ENCODE measurements at regions not wholly inside any gene's neighbourhood (a gene's known extent, or its start where the extent isn't known, plus 50 kb on each side); places are given as distances from the start of the nearest gene placed in this dataset.
"Not testable (repeated sequence)": the region's sequence is repeated elsewhere in the genome, so short reads cannot be mapped to it uniquely, and the experiment has no call there.

DNA sequence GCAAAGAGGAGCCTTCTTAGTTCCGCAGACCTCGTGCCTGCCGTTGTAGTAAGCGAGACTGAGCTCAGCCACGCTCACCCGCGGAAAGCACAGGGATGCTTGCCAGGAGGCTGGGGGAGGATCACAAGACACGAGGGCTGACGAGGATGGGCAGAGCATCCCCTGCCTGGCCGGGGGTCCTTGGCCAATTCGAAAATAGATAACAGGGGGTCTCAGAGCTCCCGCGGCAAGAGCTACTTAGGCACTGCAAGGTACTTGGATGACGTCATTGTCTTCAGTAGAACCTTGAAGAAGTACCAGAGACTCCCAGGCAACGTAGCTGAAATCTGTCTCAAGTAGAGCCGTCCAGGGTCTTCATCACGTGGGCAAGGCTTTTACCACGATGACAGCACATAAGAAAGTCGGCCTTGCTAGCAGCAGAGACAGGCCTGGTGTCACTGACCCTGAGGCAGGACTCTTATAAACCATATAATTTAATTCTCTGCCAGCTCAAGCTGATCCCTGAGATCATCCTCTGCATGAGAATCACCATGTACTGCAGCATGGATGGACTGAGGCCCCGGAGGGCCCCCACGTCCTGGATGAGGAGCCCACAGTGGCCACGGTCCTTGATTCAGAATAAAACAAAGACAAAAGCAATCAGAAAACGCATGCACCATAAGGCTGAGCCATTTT, 81.9 kb downstream of the TMEM18 start:
- no peak for DNase-seq

DNA sequence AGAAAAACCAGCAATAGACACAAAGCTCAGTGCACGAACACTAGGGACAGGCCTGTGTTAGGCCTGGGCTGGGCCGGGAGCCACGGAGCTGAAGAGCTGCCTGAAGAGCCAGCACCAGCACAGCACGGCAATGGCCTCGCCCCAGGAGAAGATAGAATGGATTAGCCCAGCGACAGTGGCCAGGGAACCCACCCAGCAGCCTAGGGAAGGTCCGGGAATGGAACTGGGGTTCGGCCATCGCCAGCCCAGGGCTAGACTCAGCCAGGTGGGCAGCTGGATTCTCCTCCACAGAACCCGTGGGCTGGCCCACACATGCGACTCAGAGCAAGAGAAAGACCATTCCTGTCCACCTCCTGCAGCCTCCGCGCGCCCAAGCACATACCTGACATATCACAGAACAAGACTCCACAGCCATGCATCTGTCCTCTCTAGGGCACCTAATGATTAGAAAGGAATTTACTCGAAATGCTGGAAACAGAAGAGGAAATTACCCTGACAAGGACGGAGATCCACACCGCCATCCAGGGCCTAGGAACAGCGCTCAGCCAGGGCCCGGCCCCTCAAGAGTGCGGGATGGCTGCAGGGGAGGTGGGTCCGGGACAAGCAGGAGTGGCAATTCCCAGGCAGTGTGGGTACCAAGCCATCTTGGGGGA, 82.8 kb downstream of the TMEM18 start:
- no peak for DNase-seq

GRCh38 chr2:593356-594026, 83.7 kb downstream of the TMEM18 start:
- no peak for DNase-seq

GRCh38 chr2:592737-593136, 84.5 kb downstream of the TMEM18 start:
- DNase-seq: no peak

DNA sequence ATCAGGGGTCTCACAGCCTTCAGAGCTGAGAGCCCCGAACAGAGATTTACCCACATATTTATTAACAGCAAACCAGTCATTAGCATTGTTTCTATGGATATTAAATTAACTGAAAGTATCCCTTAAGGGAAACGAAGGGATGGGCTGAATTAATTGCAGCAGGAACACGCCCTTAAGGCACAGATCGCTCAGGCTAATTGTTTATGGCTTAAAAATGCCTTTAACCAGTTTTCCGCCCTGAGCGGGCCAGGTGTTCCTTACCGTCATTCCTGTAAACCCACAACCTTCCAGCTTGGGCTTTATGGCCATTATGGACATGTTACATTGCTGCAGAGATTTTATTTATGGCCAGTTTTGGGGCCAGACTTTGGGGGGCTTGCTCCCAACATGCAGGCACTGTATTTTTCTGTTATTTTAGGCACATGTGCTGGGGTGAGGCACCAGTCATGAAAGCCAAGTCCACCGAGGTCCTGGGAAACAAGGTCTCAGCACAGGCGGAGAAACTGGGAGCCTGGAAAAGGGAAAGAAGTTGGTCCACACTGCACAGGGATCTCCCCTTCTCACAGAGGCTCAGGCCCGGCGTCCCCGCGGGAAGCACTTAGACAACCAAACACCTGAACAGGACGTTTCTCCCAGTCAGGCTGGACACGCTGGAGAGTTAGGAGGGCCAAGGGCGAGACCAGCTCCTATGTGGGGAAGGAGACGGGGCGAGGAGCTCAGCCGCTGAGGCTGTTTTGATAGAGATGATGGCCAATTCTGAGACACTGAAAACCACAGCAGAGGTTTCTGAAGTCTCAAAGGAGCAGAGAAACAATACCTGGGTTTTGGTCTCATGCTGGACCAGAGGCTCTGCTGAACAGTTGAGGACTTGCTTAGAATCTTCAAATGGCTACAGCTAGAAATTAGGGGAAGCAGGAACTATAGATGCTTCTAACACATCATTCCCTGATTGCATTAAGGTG, 86.7 kb downstream of the TMEM18 start:
- DNase-seq: no peak

DNA sequence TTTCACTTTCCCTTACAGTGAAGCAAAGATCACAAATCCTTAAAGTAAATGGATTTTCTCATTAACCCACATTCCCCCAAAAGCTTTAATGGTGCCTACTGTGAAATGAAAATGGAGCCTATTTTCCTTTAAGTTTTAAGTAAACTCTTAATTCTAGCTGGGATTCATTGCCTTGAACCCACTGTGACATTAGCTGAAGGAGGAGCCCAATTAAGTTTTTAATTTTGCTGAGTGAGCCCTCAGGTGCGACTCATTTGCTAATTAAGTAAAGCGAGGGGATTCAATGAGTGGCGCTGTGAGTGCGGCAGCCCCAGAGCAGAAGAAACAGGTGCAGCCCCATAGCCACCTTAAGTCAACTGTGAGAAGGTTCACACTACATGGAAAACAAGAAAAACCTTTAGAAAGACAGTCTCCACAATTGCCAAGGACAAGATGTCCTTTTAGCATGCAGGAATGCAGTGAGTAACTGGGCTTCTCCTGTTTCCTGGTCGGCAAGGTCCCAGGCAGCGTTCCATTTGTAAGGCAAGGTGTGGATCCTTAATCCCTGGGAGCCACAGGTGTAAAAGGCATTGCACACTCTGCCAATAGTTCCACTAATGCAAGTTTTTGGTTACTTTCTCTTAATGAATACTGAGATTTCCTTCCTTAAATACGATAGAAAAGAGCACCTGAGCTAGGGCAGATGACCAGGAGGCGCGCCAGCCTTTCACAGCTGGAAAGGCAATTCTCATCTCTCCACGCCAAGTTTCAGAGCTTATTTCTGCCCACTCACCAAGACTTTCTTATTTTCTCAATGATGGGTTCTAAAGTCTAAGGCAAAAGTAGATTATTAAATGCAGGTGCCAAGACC, 87.7 kb downstream of the TMEM18 start:
- DNase-seq: no peak

DNA sequence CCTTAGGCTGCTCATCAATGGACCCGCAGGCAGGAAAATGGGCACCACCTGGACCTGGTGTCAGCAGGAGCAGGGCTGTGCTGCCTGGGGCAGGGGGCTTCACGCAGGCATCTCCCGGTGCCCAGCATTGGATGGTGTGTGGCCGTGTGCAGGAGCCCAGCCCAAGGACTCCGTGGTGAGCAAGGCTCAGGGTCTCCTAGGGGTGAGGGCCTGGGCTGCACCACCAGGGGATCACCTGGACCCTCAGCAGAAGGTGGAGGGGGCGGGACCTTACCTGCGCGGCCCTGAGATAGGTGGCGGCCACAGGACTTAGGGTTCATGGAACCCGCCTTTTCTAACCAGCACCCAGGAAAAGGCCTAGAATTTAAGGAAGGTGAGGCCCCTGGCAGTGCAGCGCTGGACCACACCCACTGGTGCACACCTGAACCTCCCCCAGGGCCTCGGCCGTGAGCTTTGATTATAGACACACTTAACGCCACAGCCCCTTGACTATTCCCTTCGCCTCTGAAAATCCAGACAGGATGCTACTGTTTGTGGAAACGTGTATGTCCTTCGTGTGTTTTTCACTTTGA, 89.0 kb downstream of the TMEM18 start:
- DNase-seq: no peak

DNA sequence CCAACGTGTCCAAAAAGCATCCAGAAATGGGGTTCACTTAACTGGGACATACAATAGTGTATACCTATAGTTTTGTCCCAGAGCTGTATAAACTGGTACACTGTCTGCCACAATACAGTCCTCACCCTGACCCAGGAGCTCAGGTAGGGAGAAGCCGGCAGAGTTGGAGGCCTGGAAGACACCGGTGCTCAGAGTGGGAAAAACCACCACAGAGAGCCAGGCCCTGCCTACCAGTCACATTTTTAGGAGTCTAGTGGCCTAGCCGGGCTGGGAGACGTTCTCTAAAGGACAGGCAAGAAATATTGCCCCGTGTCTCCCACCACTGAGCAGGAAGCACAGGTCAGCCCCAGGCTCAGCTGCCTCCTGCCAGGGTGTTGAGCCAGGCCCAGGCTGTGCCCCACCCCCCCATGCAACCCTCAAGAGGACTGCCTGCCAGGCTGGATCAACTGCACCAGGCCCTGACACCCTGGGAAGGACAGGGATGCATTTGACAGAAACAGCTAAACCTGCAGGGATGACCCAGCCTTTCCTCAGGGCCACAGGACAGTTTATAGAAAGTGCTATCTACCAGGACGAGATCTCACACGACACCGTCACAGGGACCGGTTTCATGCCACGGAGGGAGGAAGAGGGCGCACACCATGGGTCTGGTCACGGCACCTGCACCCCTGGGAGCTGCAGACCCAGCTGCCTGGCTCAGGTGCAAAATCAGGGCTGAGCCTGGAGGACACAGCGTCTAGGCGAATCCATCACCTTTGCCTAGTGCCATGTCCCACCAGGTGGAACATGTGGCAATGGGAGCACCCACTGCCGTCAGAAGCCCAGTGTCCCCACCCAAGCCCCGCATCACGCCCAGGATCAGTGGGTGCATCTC, 89.9 kb downstream of the TMEM18 start:
- DNase-seq: no peak

GRCh38 chr2:586641-587076, 90.5 kb downstream of the TMEM18 start:
- DNase-seq: no peak

DNA sequence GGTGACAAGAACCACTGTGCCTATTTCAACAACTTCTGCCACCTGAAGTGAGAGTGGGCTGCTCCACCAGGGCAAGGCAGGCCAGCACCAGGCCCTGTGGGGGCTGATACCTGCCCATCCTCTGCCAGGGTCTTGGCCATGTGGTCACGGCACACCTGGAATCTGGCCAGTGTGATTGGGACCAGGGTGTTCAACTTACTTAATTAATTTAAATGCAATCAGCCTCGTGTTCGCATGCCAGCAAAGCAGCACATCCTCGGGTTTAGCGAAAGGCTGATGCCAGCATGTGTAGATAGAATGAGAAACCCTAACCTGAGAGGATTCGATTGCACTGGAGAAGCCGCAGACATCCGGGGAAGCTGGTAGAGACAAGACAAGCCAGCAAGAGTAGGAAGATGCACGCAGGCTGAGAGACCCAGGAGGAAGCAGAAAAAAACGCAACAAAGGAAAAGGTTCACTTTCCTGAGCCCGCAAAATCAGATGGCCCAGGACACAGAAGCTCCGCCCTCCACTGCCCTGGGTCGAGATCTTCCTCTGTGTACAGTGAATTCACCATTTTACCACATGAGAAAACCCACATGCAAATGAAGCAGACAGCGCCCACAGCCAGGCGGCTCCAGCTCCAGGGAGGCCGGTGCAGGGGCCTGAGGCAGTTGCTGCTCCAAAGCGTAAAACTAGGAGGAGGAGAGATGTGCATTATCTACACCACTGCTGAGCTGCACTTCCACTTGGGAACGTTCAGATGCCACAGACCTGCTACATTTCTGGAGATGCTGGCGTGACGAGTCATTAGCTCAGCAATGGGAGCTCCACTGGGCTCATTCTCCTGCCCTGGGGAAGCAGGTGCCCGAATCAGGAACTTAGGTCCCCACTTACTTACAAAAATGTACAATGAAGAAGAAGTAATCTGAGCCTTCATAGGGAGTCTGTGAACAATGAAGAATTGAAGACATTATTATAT, 92.1 kb downstream of the TMEM18 start:
- DNase-seq: peak; percentile 46

GRCh38 chr2:583666-584065, 93.5 kb downstream of the TMEM18 start:
- no peak for DNase-seq

DNA sequence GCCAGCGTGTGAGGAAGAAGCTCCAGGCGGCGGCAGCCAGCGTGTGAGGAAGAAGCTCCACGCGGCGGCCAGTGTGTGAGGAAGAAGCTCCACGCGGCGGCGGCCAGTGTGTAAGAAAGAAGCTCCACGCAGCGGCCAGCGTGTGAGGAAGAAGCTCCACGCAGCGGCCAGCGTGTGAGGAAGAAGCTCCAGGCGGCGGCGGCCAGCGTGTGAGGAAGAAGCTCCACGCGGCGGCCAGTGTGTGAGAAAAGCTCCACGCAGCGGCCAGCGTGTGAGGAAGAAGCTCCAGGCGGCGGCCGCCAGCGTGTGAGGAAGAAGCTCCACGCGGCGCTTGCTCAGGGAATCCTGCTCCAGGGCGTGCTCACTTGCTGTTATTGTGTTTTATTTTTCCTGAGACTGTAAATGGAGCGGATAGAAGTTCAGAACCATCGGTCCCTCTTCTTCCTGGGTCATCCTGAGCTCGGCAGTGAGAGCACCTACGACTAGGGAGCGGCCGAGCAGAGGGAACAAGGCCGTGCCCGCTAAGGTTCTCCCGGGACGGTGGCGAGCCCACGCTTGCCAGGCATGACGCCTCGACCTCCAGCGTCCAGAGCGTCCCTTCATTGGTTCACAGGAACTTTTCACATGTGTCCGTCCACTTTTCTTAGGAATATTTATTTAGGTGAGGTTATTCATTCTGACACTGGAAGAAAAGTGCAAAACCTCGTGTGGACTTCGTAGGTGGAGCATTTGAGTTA, 94.2 kb downstream of the TMEM18 start:
- DNase-seq: no peak

- DNase-seq: not testable (repeated sequence)
Measured at GRCh38 chr2:582289-582688, 94.9 kb downstream of the TMEM18 start.

DNA sequence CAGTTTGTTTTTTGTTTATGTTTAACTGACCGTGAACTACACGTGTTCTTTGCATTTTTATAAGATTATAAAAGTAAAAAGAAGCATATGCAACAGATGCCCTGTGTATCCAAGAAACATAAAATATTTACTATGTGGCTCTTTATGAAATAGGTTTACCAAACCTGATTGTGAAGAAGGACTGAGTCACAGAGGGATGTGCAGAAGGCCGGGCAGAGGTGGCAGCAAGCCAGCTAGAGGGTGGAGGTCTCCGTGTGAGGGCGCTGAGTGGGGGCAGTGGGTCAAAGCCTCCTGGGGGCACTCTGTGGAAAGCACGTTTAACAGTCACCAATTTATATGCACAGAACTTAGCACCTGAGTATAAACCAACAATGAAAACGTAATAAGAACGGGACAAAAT, 97.2 kb downstream of the TMEM18 start:
- DNase-seq: no peak

DNA sequence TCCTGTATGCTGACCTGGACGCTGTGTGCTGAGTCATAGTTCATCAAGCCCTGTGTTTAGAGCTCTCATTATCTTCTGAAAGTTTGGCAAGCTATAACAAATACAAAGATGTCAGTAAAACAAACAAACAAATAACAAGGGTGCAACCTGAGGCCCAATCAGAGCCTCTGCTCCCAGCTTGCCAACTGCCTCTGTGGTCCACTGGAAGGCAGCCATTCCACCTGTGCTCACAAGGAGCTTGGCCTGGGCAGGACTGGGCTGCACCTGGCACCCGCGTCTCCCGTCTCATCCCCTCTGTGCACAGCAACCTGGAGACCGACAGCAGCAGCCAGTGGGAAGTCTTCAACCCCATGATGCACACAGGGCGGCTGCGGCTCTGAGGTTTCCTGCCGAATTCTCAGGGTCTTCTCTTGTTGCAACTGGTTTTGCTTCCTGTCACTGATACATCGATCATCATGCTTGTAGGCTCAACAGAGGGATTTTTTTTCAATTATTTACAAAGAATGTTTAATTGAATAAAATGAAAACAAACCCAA, 97.8 kb downstream of the TMEM18 start:
- no peak for DNase-seq

- DNase-seq: no peak
Measured at GRCh38 chr2:576292-576691, 100.9 kb downstream of the TMEM18 start.

- no peak for DNase-seq
Measured at GRCh38 chr2:575727-576236, 101.4 kb downstream of the TMEM18 start.
